HepG2 (cell line): ENCODE measurements at regions not wholly inside any gene's neighbourhood (a gene's known extent, or its start where the extent isn't known, plus 50 kb on each side); places are given as distances from the start of the nearest gene placed in this dataset.

Experiments used
- HNRNPK ChIP-seq: fragments of 200-400 bp; formaldehyde crosslinking; IDR thresholded peaks from 2 replicates; pipeline ENCODE4 v1.6.1; 2018; ENCODE audit warnings: low read length, low read depth, moderate library complexity, mild to moderate bottlenecking; ENCODE audit not compliant: poor library complexity, severe bottlenecking
- POLR2A ChIP-seq, 2 experiments: IDR thresholded peaks; 2 replicates each; pipeline ENCODE4 v1.6.1; 2011; ENCODE audit warnings: low read depth in 2 of 2, low read length in 2 of 2, mild to moderate bottlenecking in 1 of 2, moderate library complexity in 1 of 2; ENCODE audit not compliant: insufficient read depth in 1 of 2

DNA sequence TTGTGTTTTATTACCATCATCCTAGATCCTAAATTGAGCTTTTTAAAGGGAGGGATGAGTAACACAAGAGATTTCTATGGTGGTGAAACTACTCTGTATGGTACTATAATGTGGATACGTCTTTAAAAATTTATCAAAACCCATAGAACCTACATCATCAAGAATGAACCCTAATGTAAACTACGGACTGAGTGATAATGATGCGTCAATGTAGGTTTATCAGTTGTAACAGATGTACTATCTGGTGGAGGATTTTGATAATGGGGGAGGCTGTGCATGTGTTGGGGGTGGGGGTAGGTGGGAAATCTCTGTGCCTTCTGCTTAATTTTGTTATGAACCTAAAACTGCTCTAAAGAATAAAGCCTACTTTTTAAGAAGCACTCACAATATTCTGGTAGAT, 724.1 kb upstream of the SOX9 start:
- TF ChIP-seq HNRNPK (no peak), POLR2A (IDR thresholded peaks at IDR 0.05; ENCODE audit: insufficient read depth in 1 of 2, low read depth in 2 of 2, low read length in 2 of 2) (no peak)
